ENCODE measurements at regions not wholly inside any gene's neighbourhood (a gene's known extent, or its start where the extent isn't known, plus 50 kb on each side); places are given as distances from the start of the nearest gene placed in this dataset.
"Not testable (repeated sequence)": the region's sequence is repeated elsewhere in the genome, so short reads cannot be mapped to it uniquely, and the experiment has no call there.

GRCh38 chr7:65621580-65622201, 248.0 kb downstream of the ZNF92 start:
- DNase-seq (ENCODE audit: low spot score): not testable (repeated sequence)

- not testable (repeated sequence) for DNase-seq (ENCODE audit: low spot score)
These were observed 241.6 kb upstream of the VKORC1L1 start for GRCh38 chr7:65631236-65631635.

GRCh38 chr7:65633587-65634404, 239.1 kb upstream of the VKORC1L1 start:
- DNase-seq (ENCODE audit: low spot score): not testable (repeated sequence)

- not testable (repeated sequence) for DNase-seq (ENCODE audit: low spot score)
These were observed 234.0 kb upstream of the VKORC1L1 start for GRCh38 chr7:65638918-65639317.

GRCh38 chr7:65639717-65640116, 233.2 kb upstream of the VKORC1L1 start:
- DNase-seq (ENCODE audit: low spot score): not testable (repeated sequence)

- not testable (repeated sequence) for DNase-seq (ENCODE audit: low spot score)
These were observed 229.4 kb upstream of the VKORC1L1 start for GRCh38 chr7:65643498-65643897.

- DNase-seq (ENCODE audit: low spot score): not testable (repeated sequence)
These were observed 225.5 kb upstream of the VKORC1L1 start for GRCh38 chr7:65647153-65647964.

- not testable (repeated sequence) for DNase-seq (ENCODE audit: low spot score)
These were observed 221.7 kb upstream of the VKORC1L1 start for GRCh38 chr7:65651174-65651573.

GRCh38 chr7:65651826-65652592, 220.9 kb upstream of the VKORC1L1 start:
- DNase-seq (ENCODE audit: low spot score): not testable (repeated sequence)

- DNase-seq (ENCODE audit: low spot score): not testable (repeated sequence)
These were observed 220.2 kb upstream of the VKORC1L1 start for GRCh38 chr7:65652669-65653068.

GRCh38 chr7:65656494-65657188, 216.2 kb upstream of the VKORC1L1 start:
- DNase-seq (ENCODE audit: low spot score): not testable (repeated sequence)

GRCh38 chr7:65683362-65683761, 189.5 kb upstream of the VKORC1L1 start:
- DNase-seq (ENCODE audit: low spot score): not testable (repeated sequence)

GRCh38 chr7:65699026-65699714, 173.7 kb upstream of the VKORC1L1 start:
- not testable (repeated sequence) for DNase-seq (ENCODE audit: low spot score)

- not testable (repeated sequence) for DNase-seq (ENCODE audit: low spot score)
These were observed 173.0 kb upstream of the VKORC1L1 start for GRCh38 chr7:65699715-65700356.

GRCh38 chr7:65719123-65719798, 153.6 kb upstream of the VKORC1L1 start:
- DNase-seq (ENCODE audit: low spot score): not testable (repeated sequence)

GRCh38 chr7:65722361-65722792, 150.5 kb upstream of the VKORC1L1 start:
- DNase-seq (ENCODE audit: low spot score): peak; percentile 27

GRCh38 chr7:65727182-65727581, 145.7 kb upstream of the VKORC1L1 start:
- DNase-seq (ENCODE audit: low spot score): not testable (repeated sequence)

GRCh38 chr7:65731129-65731528, 141.7 kb upstream of the VKORC1L1 start:
- no peak for DNase-seq (ENCODE audit: low spot score)

- peak; percentile 12 for DNase-seq (ENCODE audit: low spot score)
These were observed 141.3 kb upstream of the VKORC1L1 start for GRCh38 chr7:65731562-65732035.

Data from AG08395 (cell line).